Endodermal cell (in vitro differentiated cells): ENCODE measurements at regions not wholly inside any gene's neighbourhood (a gene's known extent, or its start where the extent isn't known, plus 50 kb on each side); places are given as distances from the start of the nearest gene placed in this dataset.

Experiments used
- DNase-seq: peaks from one replicate; pipeline ENCODE4 v3.0.0-alpha.2; 2017
- H3K27ac ChIP-seq: 2 replicates; pipeline ENCODE4 v1.5.1; 2013; ENCODE audit warnings: mild to moderate bottlenecking, low read depth, low read length, moderate library complexity
- H3K27me3 ChIP-seq: 2 replicates; pipeline ENCODE4 v1.6.1; 2013; ENCODE audit warnings: mild to moderate bottlenecking, low read length, moderate library complexity; ENCODE audit not compliant: insufficient read depth, control insufficient read depth, poor library complexity, severe bottlenecking
- H3K36me3 ChIP-seq: 2 replicates; pipeline ENCODE4 v1.7.0; 2013; ENCODE audit warnings: mild to moderate bottlenecking, low read length, moderate library complexity; ENCODE audit not compliant: control insufficient read depth, insufficient read depth
- H3K4me1 ChIP-seq: one replicate; pipeline ENCODE4 v1.7.0; 2013; ENCODE audit warnings: low read length; ENCODE audit not compliant: control insufficient read depth, insufficient read depth
- H3K4me3 ChIP-seq: 2 replicates; pipeline ENCODE4 v1.5.1; 2013; ENCODE audit warnings: mild to moderate bottlenecking, low read length, moderate library complexity
- H3K9ac ChIP-seq: 2 replicates; pipeline ENCODE4 v1.6.1; 2013; ENCODE audit warnings: mild to moderate bottlenecking, low read length, moderate library complexity; ENCODE audit not compliant: poor library complexity, severe bottlenecking; ENCODE audit errors: extremely low read depth
- H3K9me3 ChIP-seq: 2 replicates; pipeline ENCODE4 v1.6.1; 2013; ENCODE audit warnings: mild to moderate bottlenecking, low read length, moderate library complexity; ENCODE audit not compliant: control insufficient read depth
- H3K27ac Mint-ChIP-seq: 2 replicates; pipeline ENCODE4 v1.8.0; 2020; ENCODE audit warnings: mixed read lengths
- H3K27me3 Mint-ChIP-seq: 2 replicates; pipeline ENCODE4 v1.8.0; 2021; ENCODE audit warnings: mild to moderate bottlenecking, mixed read lengths; ENCODE audit not compliant: insufficient read depth
- H3K36me3 Mint-ChIP-seq: 2 replicates; pipeline ENCODE4 v1.8.0; 2020; ENCODE audit warnings: low read depth, mixed read lengths
- H3K4me1 Mint-ChIP-seq: 2 replicates; pipeline ENCODE4 v1.8.0; 2020; ENCODE audit warnings: mixed read lengths
- H3K4me3 Mint-ChIP-seq: 2 replicates; pipeline ENCODE4 v1.8.0; 2020; ENCODE audit warnings: mild to moderate bottlenecking, moderate library complexity, mixed read lengths
- H3K9me3 Mint-ChIP-seq: 2 replicates; pipeline ENCODE4 v1.8.0; 2020; ENCODE audit warnings: mild to moderate bottlenecking, mixed read lengths
- WGBS, 2 experiments: methylation state at CpG; one replicate each; pipeline versions ENCODE4 v1.1.5 to v1.1.7; 2013; ENCODE audit warnings: missing lambda C conversion rate in 2 of 2, mixed read lengths in 1 of 2; ENCODE audit not compliant: insufficient coverage in 1 of 2, insufficient read length in 1 of 2; 5-methylcytosine and 5-hydroxymethylcytosine counted together
- TF ChIP-seq, protein P1 (sequence below): fragments of 200-600 bp; sonication (generic); conservative IDR thresholded peaks from 2 replicates; pipeline ENCODE4 v1.5.0; 2021; ENCODE audit warnings: antibody characterized with exemption, mild to moderate bottlenecking

DNA sequence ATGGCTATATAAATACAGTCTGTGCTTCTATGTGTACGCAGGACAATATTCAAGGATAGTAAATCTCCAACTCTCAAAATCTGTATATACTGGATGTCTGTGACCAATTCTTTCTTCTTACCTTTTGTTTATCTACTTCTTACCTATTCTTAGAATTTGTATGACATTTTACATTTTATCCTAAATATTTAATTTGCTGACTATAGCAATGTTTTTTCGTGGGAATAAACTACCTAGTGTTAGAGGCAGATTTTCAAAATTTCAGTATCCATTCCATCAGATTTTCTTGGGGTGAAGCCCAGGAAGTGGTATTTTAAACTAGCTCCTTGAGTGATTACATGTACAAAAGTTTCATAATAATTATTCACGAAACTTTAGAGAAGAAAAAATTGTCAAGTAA is 334.5 kb upstream of the BCHE start:
- Histone ChIP-seq H3K4me3 (no peak overlapping the region), H3K27me3 (no peaks in the 10 kb centered on the region), H3K36me3 (no peaks in the 10 kb centered on the region), H3K4me1 (no peaks in the 10 kb centered on the region), H3K9ac (no peak overlapping the region), H3K9me3 (no peaks in the 10 kb centered on the region), H3K27ac (no peak overlapping the region)
- TF ChIP-seq, protein P1, sequence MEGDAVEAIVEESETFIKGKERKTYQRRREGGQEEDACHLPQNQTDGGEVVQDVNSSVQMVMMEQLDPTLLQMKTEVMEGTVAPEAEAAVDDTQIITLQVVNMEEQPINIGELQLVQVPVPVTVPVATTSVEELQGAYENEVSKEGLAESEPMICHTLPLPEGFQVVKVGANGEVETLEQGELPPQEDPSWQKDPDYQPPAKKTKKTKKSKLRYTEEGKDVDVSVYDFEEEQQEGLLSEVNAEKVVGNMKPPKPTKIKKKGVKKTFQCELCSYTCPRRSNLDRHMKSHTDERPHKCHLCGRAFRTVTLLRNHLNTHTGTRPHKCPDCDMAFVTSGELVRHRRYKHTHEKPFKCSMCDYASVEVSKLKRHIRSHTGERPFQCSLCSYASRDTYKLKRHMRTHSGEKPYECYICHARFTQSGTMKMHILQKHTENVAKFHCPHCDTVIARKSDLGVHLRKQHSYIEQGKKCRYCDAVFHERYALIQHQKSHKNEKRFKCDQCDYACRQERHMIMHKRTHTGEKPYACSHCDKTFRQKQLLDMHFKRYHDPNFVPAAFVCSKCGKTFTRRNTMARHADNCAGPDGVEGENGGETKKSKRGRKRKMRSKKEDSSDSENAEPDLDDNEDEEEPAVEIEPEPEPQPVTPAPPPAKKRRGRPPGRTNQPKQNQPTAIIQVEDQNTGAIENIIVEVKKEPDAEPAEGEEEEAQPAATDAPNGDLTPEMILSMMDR: no peak
- no peaks in the 10 kb centered on the region for H3K9me3 Mint-ChIP-seq
- no peak for DNase-seq
- H3K4me1 Mint-ChIP-seq: no peaks in the 10 kb centered on the region
- H3K27ac Mint-ChIP-seq: no peak overlapping the region
- no peaks in the 10 kb centered on the region for H3K27me3 Mint-ChIP-seq
- H3K36me3 Mint-ChIP-seq: no peaks in the 10 kb centered on the region
- H3K4me3 Mint-ChIP-seq: no peak overlapping the region
- WGBS, 2 experiments: 93 to 100% methylated on average over 1 to 3 of the region's 3 CpGs

- H3K36me3 Mint-ChIP-seq: no peaks in the 10 kb centered on the region
- H3K27me3 ChIP-seq: no peaks in the 10 kb centered on the region
- H3K27ac Mint-ChIP-seq: no peak overlapping the region
- H3K9ac ChIP-seq: no peak overlapping the region
- no peaks in the 10 kb centered on the region for H3K27me3 Mint-ChIP-seq
- H3K4me3 Mint-ChIP-seq: no peak overlapping the region
- TF ChIP-seq, protein P1: no peak
- H3K4me3 ChIP-seq: no peak overlapping the region
- no peak overlapping the region for H3K27ac ChIP-seq
- no peaks in the 10 kb centered on the region for H3K4me1 Mint-ChIP-seq
- H3K4me1 ChIP-seq: no peaks in the 10 kb centered on the region
- H3K36me3 ChIP-seq: no peaks in the 10 kb centered on the region
- no peak for DNase-seq
- H3K9me3 ChIP-seq: no peaks in the 10 kb centered on the region
- H3K9me3 Mint-ChIP-seq: no peaks in the 10 kb centered on the region
- 95% methylated on average over 1 of the region's 1 CpG; no CpG with 5 or more reads in 1 of the 2 experiments for WGBS, 2 experiments
Measured at GRCh38 chr3:166169681-166170080, 332.5 kb upstream of the BCHE start.

DNA sequence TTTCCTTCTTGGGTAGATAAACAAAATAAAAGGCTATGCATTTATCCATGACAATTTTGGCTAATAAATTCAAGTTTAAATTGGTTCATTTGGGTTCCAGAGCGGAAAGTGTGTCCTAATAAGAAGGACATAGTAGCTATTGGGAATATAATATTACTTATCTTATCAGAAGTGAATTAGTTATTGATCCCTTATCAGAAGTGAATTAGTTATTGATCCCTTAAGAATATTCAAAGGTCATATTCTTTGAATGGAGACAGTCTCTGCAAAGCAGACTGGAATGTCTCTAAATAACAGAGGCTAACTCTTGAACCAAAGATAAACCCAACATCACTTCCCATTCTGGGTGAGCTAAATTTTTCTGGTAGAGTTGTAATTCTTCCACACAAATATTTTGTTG is 290.7 kb upstream of the BCHE start:
- TF ChIP-seq, protein P1: no peak
- no CpG with 5 or more reads among the region's 1 CpG for WGBS, 2 experiments
- H3K27me3 Mint-ChIP-seq: no peaks in the 10 kb centered on the region
- Histone ChIP-seq H3K27ac (no peak overlapping the region), H3K9ac (no peak overlapping the region), H3K4me1 (no peaks in the 10 kb centered on the region), H3K27me3 (no peaks in the 10 kb centered on the region), H3K4me3 (no peak overlapping the region), H3K36me3 (no peaks in the 10 kb centered on the region), H3K9me3 (no peaks in the 10 kb centered on the region)
- H3K36me3 Mint-ChIP-seq: no peaks in the 10 kb centered on the region
- peaks cover 7% of the 10 kb centered on the region for H3K9me3 Mint-ChIP-seq
- no peak overlapping the region for H3K4me3 Mint-ChIP-seq
- DNase-seq: no peak
- peaks cover 7% of the 10 kb centered on the region for H3K4me1 Mint-ChIP-seq
- H3K27ac Mint-ChIP-seq: no peak overlapping the region
